ENCODE measurements at regions not wholly inside any gene's neighbourhood (a gene's known extent, or its start where the extent isn't known, plus 50 kb on each side); places are given as distances from the start of the nearest gene placed in this dataset.

DNA sequence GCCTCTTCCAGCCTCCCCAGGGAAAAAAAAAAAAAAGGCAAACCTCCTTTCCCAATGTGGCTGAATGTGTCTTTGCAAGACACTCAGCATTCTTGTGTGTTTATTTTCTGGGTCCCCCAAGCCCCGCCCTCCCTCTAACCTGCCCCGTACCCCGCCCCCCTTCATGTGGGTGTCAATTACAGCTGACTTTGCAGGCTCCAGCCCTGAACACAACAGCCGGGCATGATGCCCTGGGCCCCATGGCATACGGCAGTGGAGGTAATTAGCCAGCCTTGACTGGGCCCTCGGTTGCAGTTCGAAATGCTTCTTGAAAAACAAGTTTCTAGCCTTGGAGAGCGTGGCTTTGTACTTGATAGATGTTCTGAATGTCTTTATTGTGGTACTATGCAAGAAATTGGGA, 354.7 kb upstream of the RBFOX1 start:
- intact Hi-C loops (cut with DNase I; ENCODE audit: low total_unique reads) = no loop called here
- Histone ChIP-seq H3K9me3 (peaks cover 0 to 10% (median 0%) of the 10 kb centered on the region in 8 donors), H3K36me3 (no peaks in the 10 kb centered on the region), H3K4me3 (no peak overlapping the region), H3K27ac (no peak overlapping the region), H3K4me1 (no peaks in the 10 kb centered on the region), H3K27me3 (replicated peaks in 1 of 7) (no peaks in the 10 kb centered on the region)
- no peak for DNase-seq
- TF ChIP-seq CTCF (IDR thresholded peaks at IDR 0.05 in 8 of 11, conservative IDR thresholded peaks at IDR 0.05 in 3 of 11) (no peak), POLR2AphosphoS5 (IDR thresholded peaks at IDR 0.05) (no peak), POLR2A (IDR thresholded peaks at IDR 0.05) (no peak)
- 59 to 82% (median 77%) methylated on average over 8 of the region's 8 CpGs for WGBS, 5 donors

- no peaks in the 10 kb centered on the region for H3K36me3 ChIP-seq
- H3K4me1 ChIP-seq = no peaks in the 10 kb centered on the region
- intact Hi-C loops (cut with DNase I; ENCODE audit: low total_unique reads) = no loop called here
- H3K27me3 ChIP-seq (replicated peaks in 1 of 7) = no peaks in the 10 kb centered on the region
- no peak for DNase-seq
- WGBS, 5 donors = 81 to 89% (median 84%) methylated on average over 7 of the region's 7 CpGs
- no peak overlapping the region for H3K27ac ChIP-seq
- peaks cover 0 to 10% (median 0%) of the 10 kb centered on the region in 8 donors for H3K9me3 ChIP-seq
- TF ChIP-seq POLR2AphosphoS5 (IDR thresholded peaks at IDR 0.05) (no peak), CTCF (IDR thresholded peaks at IDR 0.05 in 8 of 11, conservative IDR thresholded peaks at IDR 0.05 in 3 of 11) (no peak), POLR2A (IDR thresholded peaks at IDR 0.05) (no peak)
- H3K4me3 ChIP-seq = no peak overlapping the region
Measured at GRCh38 chr16:6977291-6977690, 355.4 kb upstream of the RBFOX1 start.

DNA sequence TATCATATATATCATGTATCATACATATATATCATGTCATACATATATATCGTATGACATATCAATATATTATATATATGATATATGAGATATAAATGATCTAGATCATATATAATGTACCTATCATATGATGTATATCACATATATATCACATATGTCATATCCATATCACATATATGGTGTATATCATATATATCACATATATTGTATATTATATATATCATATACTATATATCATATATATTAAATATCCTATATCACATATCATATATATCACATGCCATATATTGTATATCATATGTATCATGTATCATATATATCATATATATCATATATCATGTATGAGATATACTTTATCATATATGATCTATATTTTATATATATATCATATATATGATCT, 355.9 kb upstream of the RBFOX1 start:
- Histone ChIP-seq H3K4me3 (no peak overlapping the region), H3K9me3 (peaks cover 0 to 10% (median 0%) of the 10 kb centered on the region in 8 donors), H3K27me3 (replicated peaks in 1 of 7) (no peaks in the 10 kb centered on the region), H3K36me3 (no peaks in the 10 kb centered on the region), H3K4me1 (no peaks in the 10 kb centered on the region), H3K27ac (no peak overlapping the region)
- 90 to 95% (median 94%) methylated on average over 1 of the region's 1 CpG for WGBS, 5 donors
- no peak for DNase-seq
- no peak for TF ChIP-seq CTCF (IDR thresholded peaks at IDR 0.05 in 8 of 11, conservative IDR thresholded peaks at IDR 0.05 in 3 of 11)
- TF ChIP-seq POLR2AphosphoS5 (IDR thresholded peaks at IDR 0.05) = no peak
- no peak for TF ChIP-seq POLR2A (IDR thresholded peaks at IDR 0.05)
- intact Hi-C loops (cut with DNase I; ENCODE audit: low total_unique reads) = no loop called here

GRCh38 chr16:6970171-6970857, 362.3 kb upstream of the RBFOX1 start:
- Histone ChIP-seq H3K36me3 (no peaks in the 10 kb centered on the region), H3K4me3 (no peak overlapping the region), H3K27ac (no peak overlapping the region), H3K9me3 (peaks cover 0 to 8% (median 0%) of the 10 kb centered on the region in 8 donors), H3K4me1 (no peaks in the 10 kb centered on the region), H3K27me3 (replicated peaks in 1 of 7) (no peaks in the 10 kb centered on the region)
- intact Hi-C loops (cut with DNase I; ENCODE audit: low total_unique reads) = no loop called here
- WGBS, 5 donors = 85 to 98% (median 92%) methylated on average over 3 of the region's 3 CpGs
- TF ChIP-seq POLR2A (IDR thresholded peaks at IDR 0.05) = no peak
- no peak for TF ChIP-seq POLR2AphosphoS5 (IDR thresholded peaks at IDR 0.05)
- no peak for TF ChIP-seq CTCF (IDR thresholded peaks at IDR 0.05 in 8 of 11, conservative IDR thresholded peaks at IDR 0.05 in 3 of 11)
- DNase-seq = no peak
